ENCODE measurements at regions not wholly inside any gene's neighbourhood (a gene's known extent, or its start where the extent isn't known, plus 50 kb on each side); places are given as distances from the start of the nearest gene placed in this dataset.
"Not testable (repeated sequence)": the region's sequence is repeated elsewhere in the genome, so short reads cannot be mapped to it uniquely, and the experiment has no call there.

DNA sequence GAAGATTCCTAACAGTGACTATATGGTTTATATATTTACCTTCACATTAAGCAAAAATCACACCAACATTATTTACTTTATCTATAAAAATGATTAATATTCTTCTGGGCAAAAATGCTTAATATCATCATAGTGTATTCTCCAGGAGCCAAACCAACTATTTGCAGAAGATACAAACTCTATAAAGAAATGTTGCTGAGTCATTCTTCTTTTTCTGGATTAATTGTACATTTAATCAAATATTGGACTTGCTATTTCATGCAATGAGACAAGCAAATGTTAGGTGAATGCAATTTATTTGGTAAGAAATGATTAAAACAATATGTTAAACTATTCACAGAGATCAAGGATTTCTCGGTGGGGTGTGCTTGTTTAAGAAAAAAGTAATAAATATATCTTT, 1075.8 kb downstream of the PCDH9 start:
- DNase-seq (ENCODE audit: low read depth in 1 of 2, low spot score in 1 of 2), result no peak

DNA sequence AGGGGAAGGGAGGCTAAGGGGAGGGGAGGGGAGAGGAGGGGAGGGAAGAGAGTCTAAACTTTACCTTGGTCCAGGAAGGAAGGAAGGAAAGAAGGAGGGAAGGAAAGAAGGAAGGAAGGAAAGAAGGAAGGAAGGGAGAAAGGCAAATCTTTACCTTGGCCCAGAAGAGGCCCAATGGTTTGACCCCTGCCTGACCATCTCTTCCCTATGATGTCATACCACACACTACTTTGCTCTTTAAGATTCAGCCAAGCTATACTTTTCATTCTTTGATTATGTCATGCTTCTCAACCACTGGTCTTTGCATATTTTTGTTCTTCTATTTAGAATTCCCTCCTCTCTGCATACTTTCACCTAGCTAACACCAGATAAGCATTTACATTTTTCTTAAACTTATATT, 1077.5 kb downstream of the PCDH9 start:
- no peak for DNase-seq (ENCODE audit: low read depth in 1 of 2, low spot score in 1 of 2)

DNA sequence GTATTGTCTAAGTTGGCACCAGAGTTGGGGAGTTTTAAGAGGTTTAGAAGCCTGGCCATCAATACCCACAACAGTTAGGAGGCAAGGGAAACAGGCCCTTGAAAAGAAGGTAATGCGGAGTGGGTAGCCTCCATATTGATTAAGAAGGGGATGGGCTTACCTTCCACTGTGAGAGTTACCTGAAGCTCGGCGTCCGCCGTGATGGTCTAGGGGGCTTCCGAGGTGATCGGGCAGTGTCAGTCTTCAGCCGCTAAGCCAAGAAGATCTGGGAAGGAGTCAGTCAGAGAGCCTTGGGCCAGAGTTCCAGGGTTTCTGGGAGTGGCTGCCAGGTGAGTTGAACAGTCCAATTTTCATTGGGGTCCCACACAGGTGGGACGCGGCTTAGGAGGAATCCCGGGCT, 1085.8 kb downstream of the PCDH9 start:
- DNase-seq (ENCODE audit: low read depth in 1 of 2, low spot score in 1 of 2), result not testable (repeated sequence)

DNA sequence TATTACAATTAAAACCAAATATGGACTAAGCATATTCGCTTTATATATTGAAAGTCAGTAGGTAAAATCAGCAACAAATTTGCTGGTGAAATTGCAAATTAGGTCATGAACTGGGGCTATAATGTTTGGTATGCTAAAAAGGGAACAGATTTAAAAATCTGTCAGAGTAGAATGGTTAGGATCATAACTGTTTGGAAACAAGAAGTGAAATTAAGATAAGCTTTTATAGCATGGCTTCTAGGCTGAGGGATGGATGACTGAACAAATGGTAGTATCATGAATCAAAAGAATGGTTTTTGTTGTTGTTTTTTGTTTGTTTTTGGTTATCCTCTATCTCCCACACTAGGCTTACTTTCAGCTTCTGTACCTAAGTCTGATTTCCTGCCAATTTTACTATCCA, 1090.4 kb downstream of the PCDH9 start:
- no peak for DNase-seq (ENCODE audit: low read depth in 1 of 2, low spot score in 1 of 2)

DNA sequence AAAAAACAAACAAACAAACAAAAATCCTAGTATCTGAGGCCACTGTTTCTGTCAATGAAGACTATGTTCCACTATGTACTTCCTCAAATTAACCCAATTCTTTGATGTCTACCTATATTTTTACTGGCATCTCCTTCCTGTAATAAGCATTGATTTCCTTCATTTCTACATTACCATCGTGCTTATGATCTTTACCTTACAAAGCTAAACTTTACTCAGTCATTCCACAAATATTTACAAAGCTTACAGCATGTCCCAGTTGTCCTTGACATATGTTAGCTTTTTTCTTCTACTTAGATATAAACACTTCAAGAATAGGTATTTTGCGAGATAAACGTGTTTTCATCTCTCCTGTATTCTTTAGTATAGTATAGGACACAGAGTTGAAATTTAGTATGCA, 1090.9 kb downstream of the PCDH9 start:
- no peak for DNase-seq (ENCODE audit: low read depth in 1 of 2, low spot score in 1 of 2)

DNA sequence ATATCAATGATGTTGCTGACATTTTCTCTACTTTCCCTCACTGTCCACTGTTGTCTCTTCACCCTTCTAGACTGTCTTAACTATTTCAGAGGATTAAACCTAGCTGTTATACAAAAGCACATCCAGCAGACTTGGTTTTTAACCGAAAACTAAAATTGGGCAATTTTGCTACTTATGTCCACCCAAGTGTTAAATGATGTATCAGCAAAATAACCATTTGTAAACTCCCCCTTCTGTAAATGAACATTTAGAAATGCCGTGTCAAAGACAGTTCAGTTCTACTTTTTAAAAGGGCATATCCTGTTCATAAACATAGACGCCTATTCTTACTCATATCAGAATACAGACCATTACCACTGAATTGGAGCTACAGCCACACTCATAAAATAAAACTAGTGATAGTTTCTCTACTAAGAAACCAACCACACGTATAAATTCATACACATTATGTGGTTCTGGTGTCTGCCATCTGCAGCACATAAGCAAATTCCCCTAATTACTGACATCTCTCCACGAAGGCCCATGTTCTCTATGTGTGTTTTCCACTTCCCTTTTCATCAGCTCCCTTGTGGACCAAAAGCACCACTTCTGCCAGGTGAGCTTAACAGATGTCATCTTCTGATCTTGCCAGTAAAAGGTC, 1091.8 kb downstream of the PCDH9 start:
- DNase-seq (ENCODE audit: low read depth in 1 of 2, low spot score in 1 of 2), result no peak

DNA sequence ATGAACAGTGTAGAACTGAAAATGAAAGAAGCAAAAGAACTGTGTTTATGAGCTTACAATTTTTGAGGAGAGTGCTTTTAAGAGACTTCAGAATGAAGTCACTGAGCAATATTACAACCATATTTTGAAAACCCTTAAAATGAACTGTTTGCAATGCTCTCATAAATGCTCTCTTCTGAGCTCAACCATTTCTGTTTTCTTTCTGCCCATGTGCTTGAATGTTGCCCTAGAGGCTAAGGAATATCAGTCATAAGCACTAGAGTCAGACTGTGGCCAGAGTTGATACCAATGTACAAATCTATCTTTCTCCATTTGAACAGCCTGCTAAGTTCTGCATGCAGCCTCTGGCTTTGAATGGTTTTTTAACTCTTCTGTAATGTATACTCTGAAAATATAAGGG, 1092.8 kb downstream of the PCDH9 start:
- no peak for DNase-seq (ENCODE audit: low read depth in 1 of 2, low spot score in 1 of 2)

DNA sequence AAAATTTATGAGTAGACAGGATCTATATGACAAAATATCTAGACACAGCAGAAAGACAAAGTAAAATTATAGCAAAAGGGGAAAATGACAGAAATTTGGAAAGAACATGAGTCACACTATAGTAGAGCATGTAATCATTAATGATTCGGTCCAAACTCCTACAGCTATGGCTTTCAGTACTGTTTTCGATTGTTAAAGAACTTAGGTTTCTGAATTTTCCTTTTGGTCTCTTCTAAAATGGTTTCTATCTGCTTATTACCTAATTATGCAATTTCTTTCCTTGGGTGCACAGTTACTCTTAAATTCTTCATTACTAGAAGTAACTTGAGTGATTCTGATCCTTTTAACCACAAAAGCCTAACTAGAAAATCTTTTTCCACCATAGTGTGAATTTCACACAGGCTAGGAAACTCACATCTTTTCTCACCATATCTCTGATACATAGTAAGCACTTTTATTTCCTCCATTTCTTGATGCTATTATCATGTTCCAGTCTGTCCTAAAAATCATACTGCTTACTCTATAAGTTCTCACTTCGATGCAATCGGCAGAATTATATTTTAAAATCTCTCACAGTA, 1101.4 kb downstream of the PCDH9 start:
- no peak for DNase-seq (ENCODE audit: low read depth in 1 of 2, low spot score in 1 of 2)

DNA sequence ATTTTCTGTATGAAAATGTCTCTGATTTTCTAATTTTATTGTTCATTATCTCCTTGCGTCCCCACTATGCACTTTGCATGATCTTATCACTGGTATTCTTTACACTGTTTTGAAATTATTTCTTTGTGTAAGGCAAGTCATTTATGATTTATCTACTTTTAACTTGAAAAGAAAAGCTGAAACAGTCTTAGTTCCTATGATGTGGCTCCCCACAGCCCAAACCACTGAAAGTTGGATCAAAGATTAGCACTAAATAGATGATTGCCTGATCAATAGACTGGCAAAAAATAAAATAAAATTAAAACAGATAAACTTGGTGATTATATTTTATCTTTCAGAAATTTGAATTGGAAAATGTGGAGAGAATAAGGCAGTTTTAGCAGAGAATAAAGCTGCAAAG, 1101.9 kb downstream of the PCDH9 start:
- DNase-seq (ENCODE audit: low read depth in 1 of 2, low spot score in 1 of 2), result no peak

DNA sequence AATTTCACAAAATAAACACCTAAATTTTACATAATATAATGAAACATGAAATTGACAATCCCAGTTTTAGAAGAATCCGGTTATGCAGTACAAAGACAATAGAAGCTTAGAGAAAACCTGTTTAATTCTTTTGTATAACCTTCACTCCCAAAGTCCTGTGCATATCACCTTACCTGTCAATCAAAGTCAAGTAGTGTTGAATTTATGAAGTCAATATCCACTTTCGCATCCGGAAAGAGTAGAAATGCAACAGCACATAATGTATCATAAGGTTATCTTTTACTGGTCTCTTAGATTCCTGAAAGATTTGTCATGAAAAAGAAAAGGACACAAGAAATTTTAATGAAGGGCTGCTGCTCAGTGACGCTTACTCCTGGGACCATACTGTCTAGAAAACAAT, 1112.6 kb downstream of the PCDH9 start:
- no peak for DNase-seq (ENCODE audit: low read depth in 1 of 2, low spot score in 1 of 2)

DNA sequence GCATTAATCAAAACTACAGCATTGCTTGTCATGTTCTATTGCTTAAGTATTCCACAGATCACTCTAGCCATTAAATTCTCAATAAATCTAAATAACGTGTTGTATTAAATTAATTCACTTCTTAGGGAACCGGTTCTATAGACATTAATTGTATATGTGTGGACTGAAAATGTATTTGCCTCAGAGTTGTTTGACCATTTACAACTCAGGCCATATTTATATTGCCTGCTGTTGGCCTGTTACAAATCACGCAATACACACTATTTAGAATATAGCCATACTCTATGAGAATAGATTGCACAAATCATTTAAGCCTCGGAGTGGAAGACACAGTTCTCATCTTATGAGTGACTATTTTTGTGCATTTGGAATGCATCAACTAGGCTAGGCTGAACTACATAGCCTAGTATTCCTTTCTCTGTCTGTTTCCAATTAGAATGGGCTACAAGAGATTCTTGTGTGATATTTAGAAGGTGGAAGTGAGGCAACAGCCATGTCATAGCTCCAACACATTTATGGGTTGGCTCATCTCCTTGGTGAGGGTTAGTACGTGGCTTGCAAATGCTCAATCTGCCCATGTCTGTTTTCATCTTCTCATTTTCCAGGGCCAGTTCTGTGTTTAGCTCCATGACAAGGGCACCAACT, 1116.1 kb downstream of the PCDH9 start:
- no peak for DNase-seq (ENCODE audit: low read depth in 1 of 2, low spot score in 1 of 2)

DNA sequence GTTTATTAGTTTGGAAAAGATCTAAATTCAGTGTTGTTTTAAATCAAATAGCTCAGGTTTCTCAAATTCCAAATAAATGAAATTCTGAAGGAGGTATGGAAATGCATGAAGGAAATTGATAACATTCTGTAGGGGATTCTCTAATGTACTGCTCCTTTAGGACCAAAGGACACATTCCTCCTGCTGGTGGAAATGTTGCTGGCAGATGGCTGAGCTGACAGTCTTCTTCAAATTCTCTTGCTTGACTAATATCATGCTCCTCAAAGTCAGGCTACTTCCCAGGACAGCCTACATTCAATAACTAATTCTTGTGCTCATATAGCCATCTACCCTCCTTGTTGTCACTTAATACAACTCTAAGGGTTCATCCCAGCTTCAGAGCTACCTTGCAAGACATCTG, 1118.5 kb downstream of the PCDH9 start:
- DNase-seq (ENCODE audit: low read depth in 1 of 2, low spot score in 1 of 2), result no peak

DNA sequence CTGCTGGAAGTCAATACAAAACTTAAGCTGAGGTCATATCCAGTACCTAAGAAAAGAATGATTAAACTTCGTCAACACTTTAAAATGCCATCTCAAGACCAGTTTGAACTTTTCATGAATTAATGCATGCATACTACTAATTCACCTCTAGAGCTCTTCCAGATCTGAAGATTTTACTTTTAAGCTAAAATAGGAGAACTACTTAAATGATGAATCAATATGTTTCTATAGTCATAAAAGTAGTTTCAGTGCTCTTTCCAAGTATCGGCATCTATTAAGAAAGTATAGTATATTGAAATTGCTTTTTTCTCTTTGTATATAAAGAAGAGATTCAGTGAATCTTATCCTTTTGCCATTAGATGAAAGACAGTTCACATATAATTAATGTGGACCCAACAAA, 1123.9 kb downstream of the PCDH9 start:
- DNase-seq (ENCODE audit: low read depth in 1 of 2, low spot score in 1 of 2), result no peak

DNA sequence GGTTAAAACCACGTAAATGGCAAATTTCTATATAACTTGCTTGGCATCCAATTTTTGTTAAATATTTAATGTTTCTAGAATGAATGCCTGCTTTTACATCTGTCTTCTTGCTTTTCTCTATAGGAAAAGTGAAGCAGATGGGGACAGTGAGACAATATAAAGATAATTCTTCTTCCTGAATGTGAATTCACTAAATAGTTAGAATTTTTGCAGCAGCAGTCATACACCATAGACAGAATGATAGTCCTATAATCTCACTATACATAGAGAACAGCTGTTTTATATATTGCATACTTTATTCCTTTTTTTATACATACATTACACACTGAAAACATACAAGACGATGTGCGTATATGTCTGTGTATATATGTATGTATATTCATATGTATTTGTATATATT, 1127.3 kb downstream of the PCDH9 start:
- no peak for DNase-seq (ENCODE audit: low read depth in 1 of 2, low spot score in 1 of 2)

DNA sequence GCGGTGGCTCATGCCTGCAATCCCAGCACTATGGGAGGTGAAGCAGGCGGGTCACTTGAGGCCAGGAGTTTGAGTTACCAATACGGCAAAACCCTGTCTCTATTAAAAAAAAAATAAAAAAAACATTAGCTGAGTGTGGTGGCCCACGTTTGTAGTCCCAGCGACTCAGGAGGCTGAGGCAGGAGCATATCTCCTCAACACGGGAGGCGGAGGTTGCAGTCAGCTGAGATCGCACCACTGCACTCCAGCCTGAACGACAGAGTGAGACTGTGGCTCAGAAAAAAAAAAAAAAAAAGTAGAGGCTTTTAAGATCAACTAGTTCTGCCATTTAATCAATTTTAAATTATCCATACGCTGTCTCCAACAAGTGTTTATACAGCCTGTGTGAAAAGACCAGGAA, 1130.3 kb downstream of the PCDH9 start:
- no peak for DNase-seq (ENCODE audit: low read depth in 1 of 2, low spot score in 1 of 2)

DNA sequence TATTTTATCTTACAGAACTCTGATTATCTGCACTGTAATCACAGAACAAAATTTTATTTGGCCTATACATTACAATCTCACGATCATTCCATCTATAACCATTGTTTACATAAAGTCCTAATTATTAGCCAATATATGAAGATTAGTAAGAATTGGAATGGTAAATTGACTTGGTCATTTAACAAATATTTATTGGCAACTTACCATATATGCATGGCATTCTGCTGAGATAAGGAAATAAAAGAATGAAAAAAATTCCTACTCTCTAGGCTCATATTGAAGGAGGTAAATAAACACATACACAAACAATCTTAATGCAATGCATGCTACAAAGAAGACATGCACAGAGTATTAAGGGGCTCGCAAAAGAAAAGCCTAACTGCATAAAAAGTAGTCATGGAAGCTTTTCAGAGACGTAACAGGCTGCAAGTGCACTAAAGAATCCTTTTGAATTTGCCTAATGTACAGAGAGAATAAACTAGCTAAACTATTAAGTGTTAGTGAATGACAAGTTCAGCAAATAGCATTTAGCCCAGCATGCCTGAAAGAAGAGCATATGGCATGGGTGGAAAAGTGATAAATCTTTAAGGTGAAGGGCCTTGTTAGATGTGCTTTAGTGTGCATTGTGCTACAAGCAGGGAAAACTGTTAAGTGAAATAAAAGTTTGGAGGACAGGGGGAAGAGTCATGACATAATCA, 1131.1 kb downstream of the PCDH9 start:
- DNase-seq (ENCODE audit: low read depth in 1 of 2, low spot score in 1 of 2), result no peak

DNA sequence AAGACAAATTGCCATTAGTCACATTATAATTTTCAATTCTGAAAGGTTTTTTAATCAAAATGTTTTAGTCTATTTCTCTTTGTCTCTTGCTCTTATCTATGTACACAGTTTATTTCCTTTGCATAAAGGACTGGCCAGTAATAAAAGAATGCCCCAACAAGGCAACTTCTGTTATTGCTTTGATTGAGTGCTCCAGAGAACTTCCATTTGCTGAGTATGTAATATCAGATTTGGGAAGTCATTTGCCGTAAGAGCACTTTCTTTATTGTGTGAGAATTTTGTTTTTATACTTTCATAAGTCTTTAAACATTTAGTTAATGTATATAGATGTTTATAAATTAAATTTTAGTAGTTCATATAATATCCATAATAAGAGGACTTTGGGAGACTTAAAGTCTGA, 1140.4 kb downstream of the PCDH9 start:
- no peak for DNase-seq (ENCODE audit: low read depth in 1 of 2, low spot score in 1 of 2)

DNA sequence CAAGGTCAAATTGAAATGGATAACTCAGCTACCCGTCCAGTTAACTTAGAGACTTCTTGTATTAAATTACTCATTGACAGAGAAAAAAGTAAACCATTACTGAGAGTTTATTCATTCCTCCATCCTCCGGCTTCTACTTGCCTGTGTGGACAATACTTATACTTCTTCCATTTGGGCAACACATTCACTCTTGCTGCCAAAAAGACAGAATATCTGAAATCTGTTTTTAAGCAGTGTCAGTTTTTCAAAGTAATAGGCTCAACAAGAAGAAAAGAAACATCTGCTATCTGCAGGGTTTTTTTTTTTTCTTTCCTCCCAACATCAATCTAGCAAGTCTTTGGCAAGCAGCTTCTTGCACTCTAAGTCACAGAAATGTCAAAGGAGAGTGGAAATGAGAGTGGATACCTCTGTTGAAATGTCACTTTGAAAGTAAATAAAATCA, 1142.8 kb downstream of the PCDH9 start:
- DNase-seq (ENCODE audit: low read depth in 1 of 2, low spot score in 1 of 2), result no peak

DNA sequence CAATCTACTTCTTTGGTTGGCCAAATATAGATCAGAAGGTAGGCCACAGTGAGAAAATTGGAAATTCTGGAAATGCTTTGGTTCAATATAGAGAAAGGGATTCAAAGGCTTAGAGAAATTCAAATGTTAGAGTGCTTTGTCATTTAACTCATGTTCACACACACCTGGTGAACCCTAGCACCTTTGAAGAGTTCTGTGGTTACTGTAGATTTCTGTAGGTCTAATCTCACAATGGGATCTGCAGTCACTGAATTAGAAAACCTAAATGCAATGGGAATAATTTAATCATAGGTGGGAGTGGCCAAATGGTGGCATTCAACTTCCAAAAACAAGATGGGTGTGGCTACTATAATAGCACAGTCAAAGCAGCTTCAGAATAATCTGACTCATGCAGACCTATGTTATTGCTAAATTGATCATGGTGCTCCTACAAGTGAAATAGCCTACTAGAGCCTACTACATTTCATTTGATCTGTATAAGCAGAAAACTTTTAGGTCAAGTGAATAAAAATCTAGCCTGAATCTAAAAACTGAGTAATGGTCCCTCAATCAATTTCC, 1152.9 kb downstream of the PCDH9 start:
- no peak for DNase-seq (ENCODE audit: low read depth in 1 of 2, low spot score in 1 of 2)

DNA sequence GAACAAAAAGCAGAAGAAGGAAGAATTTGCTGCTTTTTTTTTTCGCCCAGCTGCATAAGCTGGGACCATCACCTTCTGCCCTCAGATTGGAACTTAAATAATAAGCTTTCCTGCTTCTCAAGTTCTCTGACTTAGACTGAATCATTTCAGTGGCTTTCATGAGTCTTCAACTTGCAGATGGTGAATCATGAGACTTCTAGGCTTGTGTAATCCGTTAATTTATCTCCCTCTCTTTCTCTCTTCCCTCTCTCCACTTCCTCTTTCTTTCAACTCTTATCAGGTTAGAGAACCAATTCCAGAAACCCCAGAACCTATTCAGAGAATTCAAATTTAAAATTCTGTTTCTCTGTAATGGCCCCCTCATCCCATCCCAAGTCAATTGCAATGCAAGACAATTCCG, 1153.7 kb downstream of the PCDH9 start:
- no peak for DNase-seq (ENCODE audit: low read depth in 1 of 2, low spot score in 1 of 2)

DNA sequence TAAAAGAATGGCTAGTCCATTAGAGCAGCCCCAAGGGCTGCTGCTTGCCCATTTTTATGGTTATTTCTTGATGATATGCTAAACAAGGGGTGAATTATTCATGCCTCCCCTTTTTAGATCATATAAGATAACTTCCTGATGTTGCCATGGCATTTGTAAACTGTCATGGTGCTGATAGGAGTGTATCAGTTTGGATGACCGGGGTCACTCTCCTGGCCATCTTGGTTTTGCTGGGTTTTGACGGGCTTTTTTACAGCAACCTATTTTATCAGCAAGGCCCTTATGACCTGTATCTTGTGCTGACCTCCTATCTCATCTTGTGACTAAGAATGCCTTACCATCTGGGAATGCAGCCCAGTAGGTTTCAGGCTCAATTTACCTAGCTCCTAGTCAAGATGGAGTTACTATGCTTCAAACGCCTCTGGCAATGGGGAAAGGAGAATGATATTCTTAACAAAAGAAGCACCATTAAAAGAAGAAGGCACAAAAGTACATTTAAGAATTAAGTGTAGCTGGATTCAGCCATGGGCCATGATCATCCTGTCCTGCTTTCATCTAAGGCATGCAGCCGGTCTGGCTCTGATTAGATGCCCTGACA, 1156.0 kb downstream of the PCDH9 start:
- DNase-seq (ENCODE audit: low read depth in 1 of 2, low spot score in 1 of 2), result no peak

DNA sequence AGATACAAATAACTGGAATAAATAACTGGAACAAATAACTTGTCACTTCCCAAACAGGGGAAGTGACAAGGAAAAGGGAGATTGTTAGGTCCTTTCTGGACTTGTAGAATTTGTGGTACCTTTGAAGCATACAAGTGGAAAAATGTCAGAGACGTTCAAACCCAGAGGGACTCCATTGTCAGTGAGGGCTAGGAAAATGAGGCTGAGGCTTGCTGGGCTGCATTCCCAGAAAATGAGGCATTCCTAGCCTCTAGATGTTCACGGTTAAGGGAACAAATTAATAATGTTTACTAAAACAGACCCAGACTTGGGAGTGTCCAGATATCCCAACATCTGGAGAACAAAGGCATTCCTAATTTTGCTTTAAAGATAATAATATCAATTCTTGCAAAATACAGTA, 1158.0 kb downstream of the PCDH9 start:
- DNase-seq (ENCODE audit: low read depth in 1 of 2, low spot score in 1 of 2), result not testable (repeated sequence)

All from activated CD4-positive, alpha-beta T cell treated with anti-CD3 and anti-CD28 coated beads, Interleukin-2, amount 50 U/mL, for 24 hours (primary cell).